Panc1 (cell line): ENCODE measurements at regions not wholly inside any gene's neighbourhood (a gene's known extent, or its start where the extent isn't known, plus 50 kb on each side); places are given as distances from the start of the nearest gene placed in this dataset.

Experiments used
- ATAC-seq: fragments of 200-7000 bp; cut with Tn5 transposase; 2 replicates; pipeline ENCODE4 v1.9.1; 2020; ENCODE audit warnings: mild to moderate bottlenecking, moderate library complexity
- BruUV-seq: library from RNA; stranded (reverse); fragments of 400-500 nt; replicated peaks from 2 replicates; lab custom pipeline; 2021; lab: Mats Ljungman, UMichigan
- CTCF ChIA-PET: fragments of 300-600 bp; sonication (Branson Sonifier 250); formaldehyde crosslinking; loops from one replicate; lab custom pipeline; 2022; ENCODE audit warnings: antibody characterized with exemption; lab: Charles Lee
- POLR2A ChIA-PET: fragments of 300-600 bp; sonication (Branson Sonifier 250); formaldehyde crosslinking; loops from one replicate; lab custom pipeline; 2022; ENCODE audit warnings: antibody characterized with exemption; lab: Charles Lee
- DNase-seq: peaks from one replicate; pipeline ENCODE4 v3.0.0-alpha.2; 2010; ENCODE audit warnings: low read depth, low spot score
- H3K27ac ChIP-seq: 2 replicates; pipeline ENCODE4 v1.5.1; 2011; ENCODE audit warnings: mild to moderate bottlenecking, low read length, inconsistent platforms
- H3K27me3 ChIP-seq: fragments of 200-500 bp; sonication (Bioruptor generic); 2 replicates; pipeline ENCODE4 v1.6.0; 2014; ENCODE audit warnings: low read length, inconsistent platforms; ENCODE audit not compliant: control insufficient read depth, insufficient read depth
- H3K36me3 ChIP-seq: fragments of 200-500 bp; sonication (Bioruptor generic); 2 replicates; pipeline ENCODE4 v1.5.1; 2014; ENCODE audit warnings: inconsistent platforms, mild to moderate bottlenecking, low read length, moderate library complexity; ENCODE audit not compliant: control insufficient read depth, insufficient read depth
- H3K4me1 ChIP-seq: 2 replicates; pipeline ENCODE4 v1.5.1; 2011; ENCODE audit warnings: inconsistent platforms, mild to moderate bottlenecking, low read length, moderate library complexity; ENCODE audit not compliant: control insufficient read depth, insufficient read depth
- H3K4me3 ChIP-seq, 2 experiments: 2 replicates each; pipeline ENCODE4 v1.5.1; 2011 to 2012; ENCODE audit warnings: low read depth in 2 of 2, low read length in 2 of 2, mild to moderate bottlenecking in 2 of 2, inconsistent platforms in 1 of 2, moderate library complexity in 1 of 2
- H3K9me3 ChIP-seq: fragments of 200-500 bp; sonication (Bioruptor generic); 2 replicates; pipeline ENCODE4 v1.5.1; 2014; ENCODE audit warnings: low read depth, mild to moderate bottlenecking, inconsistent platforms, low read length, moderate library complexity; ENCODE audit not compliant: control insufficient read depth, insufficient read depth
- POLR2AphosphoS5 ChIP-seq: IDR thresholded peaks from 2 replicates; pipeline ENCODE4 v1.6.1; 2012; ENCODE audit warnings: mild to moderate bottlenecking, low read depth, low read length, moderate library complexity
- REST ChIP-seq, 2 experiments: IDR thresholded peaks; 2 replicates each; pipeline ENCODE4 v1.6.1; 2011 to 2012; ENCODE audit warnings: low read depth in 2 of 2, control low read depth in 1 of 2, low read length in 1 of 2, mild to moderate bottlenecking in 1 of 2, moderate library complexity in 1 of 2; ENCODE audit not compliant: insufficient read depth in 1 of 2
- SIN3A ChIP-seq: IDR thresholded peaks from 2 replicates; pipeline ENCODE4 v1.6.1; 2012; ENCODE audit warnings: low read depth, mild to moderate bottlenecking, low read length, moderate library complexity, borderline replicate concordance; ENCODE audit not compliant: insufficient read depth
- TCF7L2 ChIP-seq: IDR thresholded peaks from 2 replicates; pipeline ENCODE4 v1.6.1; 2011; ENCODE audit warnings: mild to moderate bottlenecking, low read depth, low read length, inconsistent platforms
- in situ Hi-C: cut with HindIII; loops from 2 replicates; pipeline ENCODE4 v1.10.0; 2016; ENCODE audit warnings: low sequenced_read_pairs, low pct_unique_long_range_greater_than_20kb
- intact Hi-C: fragments of 100-400 bp; cut with micrococcal nuclease; formaldehyde crosslinking; loops from one replicate; pipeline ENCODE4 v1.10.0; 2022; ENCODE audit not compliant: unreplicated experiment
- TF ChIP-seq, protein P1 (sequence below): fragments of 450-650 bp; IDR thresholded peaks from 2 replicates; pipeline ENCODE4 v1.5.1; 2017; ENCODE audit warnings: mild to moderate bottlenecking

DNA sequence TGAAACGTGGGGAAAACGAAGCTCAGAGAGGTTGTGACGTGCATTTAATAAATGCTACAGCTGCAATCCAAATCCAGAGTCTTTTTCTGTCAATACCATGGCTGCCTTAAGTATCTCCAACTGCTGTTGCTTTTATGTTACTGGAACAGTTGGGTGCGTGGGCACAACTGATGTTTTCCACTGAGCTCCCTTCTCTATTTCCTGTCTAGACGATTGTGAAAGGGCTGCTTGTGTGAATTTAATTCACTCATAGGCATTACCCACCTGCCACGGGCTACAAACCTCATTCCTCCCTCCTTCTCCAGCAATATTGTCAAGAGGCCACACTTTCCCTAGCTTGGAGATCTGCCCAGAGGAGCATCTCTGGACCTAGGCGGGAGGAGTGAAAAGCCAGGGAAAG lies 526.0 kb downstream of the MID1IP1 start:
- TF ChIP-seq POLR2AphosphoS5 (no peak), TCF7L2 (no peak), REST (IDR thresholded peaks at IDR 0.05; ENCODE audit: insufficient read depth in 1 of 2, low read depth in 2 of 2, low read length in 1 of 2) (no peak), SIN3A (no peak)
- TF ChIP-seq, protein P1, sequence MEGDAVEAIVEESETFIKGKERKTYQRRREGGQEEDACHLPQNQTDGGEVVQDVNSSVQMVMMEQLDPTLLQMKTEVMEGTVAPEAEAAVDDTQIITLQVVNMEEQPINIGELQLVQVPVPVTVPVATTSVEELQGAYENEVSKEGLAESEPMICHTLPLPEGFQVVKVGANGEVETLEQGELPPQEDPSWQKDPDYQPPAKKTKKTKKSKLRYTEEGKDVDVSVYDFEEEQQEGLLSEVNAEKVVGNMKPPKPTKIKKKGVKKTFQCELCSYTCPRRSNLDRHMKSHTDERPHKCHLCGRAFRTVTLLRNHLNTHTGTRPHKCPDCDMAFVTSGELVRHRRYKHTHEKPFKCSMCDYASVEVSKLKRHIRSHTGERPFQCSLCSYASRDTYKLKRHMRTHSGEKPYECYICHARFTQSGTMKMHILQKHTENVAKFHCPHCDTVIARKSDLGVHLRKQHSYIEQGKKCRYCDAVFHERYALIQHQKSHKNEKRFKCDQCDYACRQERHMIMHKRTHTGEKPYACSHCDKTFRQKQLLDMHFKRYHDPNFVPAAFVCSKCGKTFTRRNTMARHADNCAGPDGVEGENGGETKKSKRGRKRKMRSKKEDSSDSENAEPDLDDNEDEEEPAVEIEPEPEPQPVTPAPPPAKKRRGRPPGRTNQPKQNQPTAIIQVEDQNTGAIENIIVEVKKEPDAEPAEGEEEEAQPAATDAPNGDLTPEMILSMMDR = no peak
- intact Hi-C loops (no loop called here), in situ Hi-C loops (no loop called here)
- CTCF ChIA-PET = no interaction called here
- no peak overlapping the region for H3K4me3 ChIP-seq
- no peaks in the 10 kb centered on the region for H3K9me3 ChIP-seq
- POLR2A ChIA-PET = no interaction called here
- H3K27ac ChIP-seq = no peak overlapping the region
- no peaks in the 10 kb centered on the region for H3K4me1 ChIP-seq
- no TSS peak for BruUV-seq
- H3K27me3 ChIP-seq = no peaks in the 10 kb centered on the region
- ATAC-seq = no peak
- H3K36me3 ChIP-seq = no peaks in the 10 kb centered on the region
- DNase-seq = no peak

GRCh38 chrX:39327705-39328104 lies 526.4 kb downstream of the MID1IP1 start:
- Histone ChIP-seq H3K27ac (no peak overlapping the region), H3K4me3 (no peak overlapping the region), H3K4me1 (no peaks in the 10 kb centered on the region), H3K9me3 (no peaks in the 10 kb centered on the region), H3K27me3 (no peaks in the 10 kb centered on the region), H3K36me3 (no peaks in the 10 kb centered on the region)
- TF ChIP-seq SIN3A = no peak
- no peak for TF ChIP-seq REST (IDR thresholded peaks at IDR 0.05; ENCODE audit: insufficient read depth in 1 of 2, low read depth in 2 of 2, low read length in 1 of 2)
- no peak for TF ChIP-seq POLR2AphosphoS5
- no peak for TF ChIP-seq TCF7L2
- TF ChIP-seq, protein P1 = no peak
- ChIA-PET POLR2A (no interaction called here), CTCF (no interaction called here)
- in situ Hi-C loops (no loop called here), intact Hi-C loops (no loop called here)
- DNase-seq (no peak), ATAC-seq (no peak)
- no TSS peak for BruUV-seq
